ENCODE measurements at regions not wholly inside any gene's neighbourhood (a gene's known extent, or its start where the extent isn't known, plus 50 kb on each side); places are given as distances from the start of the nearest gene placed in this dataset.
"Not testable (repeated sequence)": the region's sequence is repeated elsewhere in the genome, so short reads cannot be mapped to it uniquely, and the experiment has no call there.

GRCh38 chr4:53712408-53713020 lies 121.2 kb upstream of the LNX1 start:
- no peak for DNase-seq

DNA sequence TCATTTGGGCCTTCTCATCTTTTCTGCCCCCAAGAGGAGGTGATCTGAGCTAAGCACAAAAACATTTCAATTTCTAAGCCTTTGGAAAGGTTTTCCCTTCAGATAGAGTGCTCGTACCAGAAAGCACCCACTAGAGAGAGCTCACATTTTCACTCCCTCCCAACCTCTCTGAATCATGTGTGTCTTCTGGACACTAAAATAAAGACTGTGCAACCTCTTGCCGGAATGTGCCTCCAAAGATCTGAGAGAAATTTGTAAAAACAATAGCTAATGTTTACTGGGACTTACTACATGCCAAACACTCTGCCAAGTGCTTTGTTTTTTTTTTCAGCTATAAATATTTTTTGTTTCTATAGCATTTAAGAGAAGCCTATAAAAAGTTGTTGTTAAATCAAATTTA lies 120.6 kb upstream of the LNX1 start:
- no peak for DNase-seq

DNA sequence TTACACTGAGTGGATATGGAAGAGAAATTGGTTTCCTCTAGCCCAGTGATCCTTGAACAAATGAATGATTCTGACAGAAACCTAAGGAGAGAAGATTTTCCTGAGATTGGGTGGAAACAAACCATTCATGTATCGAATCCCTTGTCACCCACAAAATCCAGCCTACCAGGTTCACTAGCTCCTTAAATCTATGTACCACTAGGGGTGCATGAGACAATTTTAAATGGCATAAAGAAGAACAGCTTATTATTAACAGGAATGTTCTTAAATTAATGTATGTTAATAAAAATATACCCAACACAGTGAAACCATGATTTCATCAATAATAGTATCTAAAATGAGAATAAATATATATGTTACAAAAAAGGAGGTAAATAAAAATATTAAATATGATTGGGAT lies 118.4 kb upstream of the LNX1 start:
- DNase-seq = no peak

GRCh38 chr4:53707491-53707890 lies 116.2 kb upstream of the LNX1 start:
- no peak for DNase-seq

DNA sequence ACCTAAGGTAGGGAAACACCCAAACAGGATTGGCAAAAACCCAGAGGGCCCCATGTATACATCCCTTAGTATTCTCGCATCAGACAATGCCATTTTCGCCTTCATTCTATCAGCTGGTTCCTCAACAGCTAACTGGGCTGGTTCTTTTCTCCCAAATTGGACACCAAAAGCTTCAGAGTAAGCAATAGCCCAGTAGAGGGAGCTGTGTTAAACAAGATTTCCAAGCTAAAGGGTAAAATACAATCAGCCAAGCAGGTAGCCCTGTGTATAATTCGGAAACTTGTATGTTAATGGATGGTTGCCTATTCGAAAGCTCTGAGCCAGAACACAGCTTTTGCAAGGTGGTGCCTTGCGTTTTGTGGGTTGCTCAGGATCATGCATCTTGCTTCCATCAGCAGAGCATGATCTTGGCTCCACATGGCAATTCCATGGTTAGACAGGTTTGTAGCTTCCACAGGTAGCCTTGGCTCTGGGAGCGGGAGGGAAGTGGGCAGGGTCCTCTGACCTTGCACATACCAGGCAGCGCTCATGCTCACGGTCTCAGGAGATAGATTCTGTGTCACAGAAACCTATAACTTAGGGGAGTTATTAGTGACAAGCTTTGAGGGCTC lies 115.2 kb upstream of the LNX1 start:
- DNase-seq = no peak

DNA sequence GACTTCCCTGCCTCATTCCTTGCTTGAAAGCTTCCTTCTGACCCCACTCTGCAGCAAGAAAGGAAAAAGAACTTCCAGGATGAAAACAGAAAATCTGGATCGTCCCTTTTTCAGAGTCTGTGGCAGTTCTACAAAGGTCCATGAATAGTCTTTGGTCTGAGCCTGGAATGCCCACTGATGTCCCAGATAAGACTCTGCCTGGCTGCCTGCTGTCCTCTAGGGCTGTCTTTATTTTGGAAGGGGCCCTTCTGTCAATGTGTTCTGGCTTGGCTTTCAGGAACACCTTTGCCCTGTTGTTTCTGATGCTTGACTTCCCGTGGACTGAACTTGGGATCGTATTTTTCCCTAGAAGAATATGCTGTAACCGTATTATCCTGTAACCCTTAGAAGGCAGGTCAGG lies 114.7 kb upstream of the LNX1 start:
- no peak for DNase-seq

- DNase-seq = no peak
These were observed 114.0 kb upstream of the LNX1 start for GRCh38 chr4:53705151-53705764.

- no peak for DNase-seq
These were observed 113.0 kb upstream of the LNX1 start for GRCh38 chr4:53704329-53704728.

GRCh38 chr4:53703267-53703655 lies 112.0 kb upstream of the LNX1 start:
- DNase-seq = no peak

GRCh38 chr4:53702334-53703266 lies 111.3 kb upstream of the LNX1 start:
- DNase-seq = peak in 1 of 2 experiments; percentile 19

DNA sequence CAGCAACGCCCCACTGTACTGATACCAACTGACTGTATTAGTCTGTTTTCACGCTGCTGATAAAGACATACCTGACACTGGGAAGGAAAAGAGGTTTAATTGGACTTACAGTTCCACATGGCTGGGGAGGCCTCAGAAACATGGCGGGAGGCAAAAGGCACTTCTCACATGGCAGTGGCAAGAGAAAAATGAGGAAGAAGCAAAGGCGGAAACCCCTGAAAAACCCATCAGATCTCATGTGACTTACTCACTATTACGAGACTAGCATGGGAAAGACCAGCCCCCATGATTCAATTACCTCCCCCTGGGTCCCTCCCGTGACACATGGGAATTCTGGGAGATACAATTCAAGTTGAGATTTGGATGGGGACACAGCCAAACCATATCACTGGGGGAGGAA lies 110.0 kb upstream of the LNX1 start:
- not testable (repeated sequence) for DNase-seq

- DNase-seq = not testable (repeated sequence)
These were observed 108.0 kb upstream of the LNX1 start for GRCh38 chr4:53699310-53699709.

- no peak for DNase-seq
These were observed 105.9 kb upstream of the LNX1 start for GRCh38 chr4:53697016-53697685.

GRCh38 chr4:53695540-53696463 lies 104.5 kb upstream of the LNX1 start:
- no peak for DNase-seq

DNA sequence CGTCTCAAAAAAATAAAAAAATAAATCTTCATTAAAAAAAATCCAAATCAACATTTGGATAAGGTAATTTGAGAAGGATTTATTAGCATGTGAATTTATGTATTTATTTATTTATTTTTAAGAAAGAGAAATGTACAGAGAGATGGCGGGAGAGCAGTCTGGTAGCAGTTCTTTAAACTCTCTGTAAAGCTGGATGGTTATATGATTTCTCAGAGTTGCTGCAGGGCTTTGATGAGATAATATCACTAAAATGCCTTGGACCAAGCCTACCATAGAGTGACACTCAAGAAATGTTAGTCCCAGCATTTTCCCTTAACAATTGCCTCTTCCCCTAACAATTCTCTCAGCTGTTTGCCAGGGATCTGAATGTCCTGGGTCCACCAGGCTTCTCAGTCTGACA lies 103.4 kb upstream of the LNX1 start:
- no peak for DNase-seq

DNA sequence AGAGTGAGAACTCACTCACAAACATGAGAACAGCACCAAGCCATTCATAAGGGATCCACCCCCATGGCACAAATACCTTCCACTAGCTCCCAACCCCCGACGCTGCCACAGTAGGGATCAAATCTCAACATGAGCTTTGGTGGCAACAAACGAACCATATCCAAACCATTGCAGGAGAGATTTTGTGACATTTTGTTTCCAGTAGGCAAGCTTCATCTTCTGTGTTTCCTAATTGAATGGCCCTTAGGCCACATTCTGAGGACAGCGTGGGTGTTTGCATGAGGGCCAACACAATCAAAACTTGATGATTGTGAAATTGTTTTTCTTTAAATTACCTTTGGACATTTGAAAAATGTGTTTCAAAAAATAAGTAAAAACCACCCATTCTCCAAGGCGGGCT lies 102.6 kb upstream of the LNX1 start:
- DNase-seq = no peak

GRCh38 chr4:53693408-53693807 lies 102.1 kb upstream of the LNX1 start:
- DNase-seq = no peak

DNA sequence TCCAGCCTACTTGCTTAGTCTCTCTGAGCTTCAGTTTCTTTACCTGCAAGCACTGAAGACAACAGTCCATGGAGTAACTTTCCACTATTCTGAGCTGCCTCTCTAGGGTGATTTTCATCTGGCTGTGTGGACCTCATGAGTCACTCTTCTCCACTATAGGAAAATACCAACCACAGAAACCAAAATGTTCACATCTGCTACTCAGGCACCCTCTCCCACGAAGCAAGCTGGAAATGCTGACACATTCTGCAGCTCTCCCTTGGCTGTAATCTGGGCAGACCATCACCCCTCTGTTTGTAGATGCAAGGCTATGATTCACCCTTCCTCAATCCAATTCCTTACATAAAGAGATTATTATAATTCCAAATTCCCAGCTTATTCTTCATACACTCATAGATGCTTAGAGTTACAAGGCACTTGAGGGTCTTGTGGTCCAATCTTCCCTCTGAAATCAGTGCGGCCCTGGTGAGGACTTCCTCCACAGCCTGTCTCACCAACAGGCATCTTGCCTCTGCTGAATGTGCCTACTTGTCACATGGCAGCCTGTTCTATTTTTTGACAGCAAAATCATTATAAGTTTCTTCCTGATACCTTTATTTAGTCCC lies 97.0 kb upstream of the LNX1 start:
- peak; percentile 32 to 44 for DNase-seq

GRCh38 chr4:53686521-53686920 lies 95.2 kb upstream of the LNX1 start:
- DNase-seq = no peak

DNA sequence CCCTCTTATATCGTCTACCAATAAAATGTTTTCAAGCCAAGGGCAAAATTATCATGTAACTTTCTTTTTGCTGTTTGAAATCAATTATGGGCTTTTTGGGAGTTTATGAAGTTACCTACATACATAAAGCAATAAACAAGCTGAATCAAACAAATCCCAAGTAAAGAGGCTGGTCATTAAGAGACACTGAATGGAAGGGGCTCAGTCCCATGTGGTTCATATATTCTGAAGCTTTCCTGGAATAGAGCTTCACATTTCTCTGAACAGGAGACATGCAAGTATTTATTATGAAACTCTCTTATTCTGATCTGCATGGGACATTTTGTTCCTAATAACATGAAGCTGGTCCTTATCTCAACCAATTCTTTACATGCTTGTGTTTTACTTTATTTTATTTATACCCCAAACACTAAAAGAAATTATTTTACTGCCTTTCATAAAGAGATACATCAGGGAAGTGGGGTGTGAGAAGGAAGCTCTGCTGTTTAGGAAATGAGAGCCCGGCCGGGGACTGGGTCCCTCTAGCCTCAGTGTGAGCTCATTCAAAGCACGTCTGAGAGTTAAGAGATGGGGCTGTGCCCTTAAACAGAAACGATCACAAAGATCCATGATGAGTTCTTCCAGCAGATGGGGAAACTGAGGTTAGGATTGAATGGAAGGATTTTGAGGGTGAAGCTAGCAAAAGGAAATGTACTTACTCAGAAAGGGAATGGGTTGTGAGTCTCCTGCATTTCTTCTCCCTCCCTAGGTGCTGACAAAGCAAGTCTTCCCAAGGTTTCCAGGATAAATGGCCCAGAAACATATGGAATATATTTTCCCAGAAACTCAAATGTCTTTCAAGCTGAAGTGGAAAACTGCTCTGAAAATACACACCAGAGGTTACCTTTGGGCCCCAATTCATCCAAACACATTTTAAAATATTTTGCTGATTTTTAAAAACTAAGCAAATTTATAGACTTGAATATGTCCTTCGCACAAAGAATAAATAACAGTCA lies 93.1 kb upstream of the LNX1 start:
- no peak for DNase-seq
